Lower leg skin (tissue), 4 donors: ENCODE measurements at regions not wholly inside any gene's neighbourhood (a gene's known extent, or its start where the extent isn't known, plus 50 kb on each side); places are given as distances from the start of the nearest gene placed in this dataset.

Experiments used
- DNase-seq, 2 donors: peaks; one replicate each; pipeline ENCODE4 v3.0.0-alpha.2; 2019; ENCODE audit warnings: low spot score in 2 of 2
- H3K4me3 ChIP-seq: fragments of 200-600 bp; sonication (generic); 2 replicates; pipeline ENCODE4 v1.5.1; 2017; ENCODE audit warnings: mild to moderate bottlenecking, low read depth; ENCODE audit not compliant: poor library complexity, severe bottlenecking
- CTCF ChIP-seq, 3 donors: fragments of 450-650 bp; IDR thresholded peaks; one replicate each; pipeline ENCODE4 v1.5.1; 2016; ENCODE audit warnings: antibody characterized with exemption in 3 of 3, mild to moderate bottlenecking in 3 of 3, moderate library complexity in 2 of 3
- POLR2A ChIP-seq, 2 donors: fragments of 450-650 bp; IDR thresholded peaks; one replicate each; pipeline ENCODE4 v1.6.1; 2016 to 2017; ENCODE audit warnings: antibody characterized with exemption in 2 of 2, mild to moderate bottlenecking in 1 of 2, moderate library complexity in 1 of 2
- WGBS, 2 donors: methylation state at CpG; one replicate each; pipeline ENCODE4 v1.1.5; 2018; 5-methylcytosine and 5-hydroxymethylcytosine counted together
- intact Hi-C: fragments of 100-400 bp; cut with DNase I; formaldehyde crosslinking; loops from one replicate; pipeline ENCODE4 v1.15.0; 2023; ENCODE audit warnings: low total_unique reads

GRCh38 chr4:103787057-103787456 lies 67.3 kb upstream of the TACR3 start:
- H3K4me3 ChIP-seq: no peak overlapping the region
- no peak for DNase-seq
- no peak for TF ChIP-seq POLR2A (IDR thresholded peaks at IDR 0.05)
- TF ChIP-seq CTCF (IDR thresholded peaks at IDR 0.05): no peak
- intact Hi-C loops: no loop called here
- WGBS, 2 donors: 91 to 93% methylated on average over 4 of the region's 4 CpGs

DNA sequence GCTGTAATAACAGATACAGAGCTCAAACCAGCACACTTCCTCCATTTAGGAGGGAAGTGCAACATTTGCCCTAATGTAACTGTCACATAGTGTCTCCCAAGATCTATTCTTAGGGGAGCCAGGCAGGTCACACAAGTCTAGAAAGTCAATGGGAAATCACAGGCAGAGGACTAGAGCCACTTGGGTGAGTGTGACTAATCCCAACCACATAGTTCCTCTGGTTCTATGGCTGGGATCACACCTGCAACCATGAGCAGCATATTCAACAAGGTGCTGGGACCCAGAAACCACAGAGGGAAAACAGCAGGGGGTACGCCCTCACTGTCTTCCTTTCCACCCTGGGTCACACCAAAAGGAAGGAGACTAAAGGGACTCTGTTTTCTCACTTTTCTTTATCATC lies 66.8 kb upstream of the TACR3 start:
- no peak overlapping the region for H3K4me3 ChIP-seq
- no peak for TF ChIP-seq CTCF (IDR thresholded peaks at IDR 0.05)
- no peak for DNase-seq
- 63 to 85% methylated on average over 1 of the region's 1 CpG for WGBS, 2 donors
- intact Hi-C loops: no loop called here

DNA sequence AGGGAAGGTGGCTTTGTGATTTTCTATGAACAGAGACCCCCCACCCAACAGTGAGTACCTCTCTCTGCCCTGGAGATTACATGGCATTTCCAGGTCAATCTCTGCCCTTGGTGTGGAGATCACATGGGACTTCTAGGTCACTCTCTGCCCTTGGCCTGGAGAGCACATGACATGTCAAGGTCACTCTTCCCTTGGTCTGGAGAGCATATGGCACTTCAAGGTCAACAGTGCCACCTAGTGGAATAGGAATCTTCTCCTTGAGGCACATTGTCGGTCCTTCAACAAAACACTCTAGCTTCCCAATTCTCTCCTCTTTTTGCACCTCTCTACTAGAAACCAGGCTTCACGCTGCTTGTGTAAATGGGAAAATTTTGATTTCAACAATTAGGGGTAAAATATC lies 66.2 kb upstream of the TACR3 start:
- TF ChIP-seq CTCF (IDR thresholded peaks at IDR 0.05) (no peak), POLR2A (IDR thresholded peaks at IDR 0.05) (no peak)
- 82 to 91% methylated on average over 2 of the region's 2 CpGs for WGBS, 2 donors
- intact Hi-C loops: no loop called here

DNA sequence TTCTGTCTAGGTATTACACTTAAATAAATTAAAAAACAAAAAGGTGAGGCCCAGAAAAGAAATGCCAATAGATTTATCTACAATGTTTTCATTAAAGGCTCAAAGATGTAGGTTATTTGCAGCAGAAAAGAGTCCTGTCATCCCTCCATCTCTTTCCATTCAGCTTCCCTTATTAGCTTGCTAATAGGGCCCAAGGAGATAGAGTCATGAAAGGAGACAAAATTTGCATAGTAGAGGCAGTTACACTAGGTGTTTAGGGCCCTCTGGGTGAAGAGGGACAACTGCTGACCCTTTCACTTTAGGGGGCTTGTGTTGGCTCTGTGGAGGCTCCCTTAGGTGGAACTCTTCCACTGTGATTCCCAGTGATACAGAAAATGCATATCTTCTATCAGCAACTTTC lies 58.4 kb upstream of the TACR3 start:
- TF ChIP-seq CTCF (IDR thresholded peaks at IDR 0.05) (no peak), POLR2A (IDR thresholded peaks at IDR 0.05) (no peak)
- intact Hi-C loops: no loop called here

More for the DNA sequence above, 66.2 kb upstream of the TACR3 start:
- H3K4me3 ChIP-seq: no peak overlapping the region
- no peak for DNase-seq

DNA sequence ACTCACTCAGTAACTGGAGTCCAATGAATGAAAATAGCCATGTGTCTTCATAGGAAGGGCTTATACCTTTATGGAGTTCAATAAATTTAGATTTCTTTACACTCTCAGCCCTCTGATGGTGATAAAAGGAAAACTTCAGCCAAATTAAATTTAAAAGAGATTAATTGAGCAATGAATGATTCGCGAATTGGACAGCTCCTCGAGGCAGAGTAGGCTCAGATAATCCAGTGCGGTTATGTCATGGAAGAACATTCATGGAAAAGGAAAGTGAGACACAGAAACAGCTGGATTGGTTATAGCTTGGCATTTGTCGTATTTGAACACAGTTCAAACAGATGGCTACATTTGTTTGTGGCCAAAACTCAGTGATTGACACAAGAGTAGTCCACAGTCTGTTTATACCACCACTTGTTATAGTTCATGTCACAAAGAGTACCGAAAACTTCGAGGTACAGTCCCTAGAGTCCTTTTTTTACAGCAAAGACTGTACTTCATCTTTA lies 54.6 kb upstream of the TACR3 start:
- intact Hi-C loops: no loop called here
- DNase-seq: no peak
- no peak overlapping the region for H3K4me3 ChIP-seq
- TF ChIP-seq POLR2A (IDR thresholded peaks at IDR 0.05) (no peak), CTCF (IDR thresholded peaks at IDR 0.05) (no peak)
- WGBS, 2 donors: 56 to 59% methylated on average over 7 of the region's 7 CpGs

More for the DNA sequence above, 58.4 kb upstream of the TACR3 start:
- DNase-seq: no peak
- H3K4me3 ChIP-seq: no peak overlapping the region

- DNase-seq: no peak
- H3K4me3 ChIP-seq: no peak overlapping the region
- no peak for TF ChIP-seq POLR2A (IDR thresholded peaks at IDR 0.05)
- TF ChIP-seq CTCF (IDR thresholded peaks at IDR 0.05): no peak
- WGBS, 2 donors: 43 to 49% methylated on average over 2 of the region's 2 CpGs
- intact Hi-C loops: no loop called here
These were observed 54.0 kb upstream of the TACR3 start for GRCh38 chr4:103773691-103774231.
